HG03045 (cell line): ENCODE measurements at regions not wholly inside any gene's neighbourhood (a gene's known extent, or its start where the extent isn't known, plus 50 kb on each side); places are given as distances from the start of the nearest gene placed in this dataset.
"Not testable (repeated sequence)": the region's sequence is repeated elsewhere in the genome, so short reads cannot be mapped to it uniquely, and the experiment has no call there.

Experiments used
- ATAC-seq: cut with Tn5 transposase; IDR thresholded peaks from one replicate; pipeline ENCODE4 v1.9.1; 2021; ENCODE audit warnings: mild to moderate bottlenecking, moderate library complexity; ENCODE audit not compliant: unreplicated experiment

- ATAC-seq = no peak
Measured at GRCh38 chr5:99088309-99088708, 159.5 kb upstream of the CHD1 start.

- no peak for ATAC-seq
Measured at GRCh38 chr5:99083197-99083596, 154.4 kb upstream of the CHD1 start.

GRCh38 chr5:99081711-99082110, 152.9 kb upstream of the CHD1 start:
- ATAC-seq = no peak

DNA sequence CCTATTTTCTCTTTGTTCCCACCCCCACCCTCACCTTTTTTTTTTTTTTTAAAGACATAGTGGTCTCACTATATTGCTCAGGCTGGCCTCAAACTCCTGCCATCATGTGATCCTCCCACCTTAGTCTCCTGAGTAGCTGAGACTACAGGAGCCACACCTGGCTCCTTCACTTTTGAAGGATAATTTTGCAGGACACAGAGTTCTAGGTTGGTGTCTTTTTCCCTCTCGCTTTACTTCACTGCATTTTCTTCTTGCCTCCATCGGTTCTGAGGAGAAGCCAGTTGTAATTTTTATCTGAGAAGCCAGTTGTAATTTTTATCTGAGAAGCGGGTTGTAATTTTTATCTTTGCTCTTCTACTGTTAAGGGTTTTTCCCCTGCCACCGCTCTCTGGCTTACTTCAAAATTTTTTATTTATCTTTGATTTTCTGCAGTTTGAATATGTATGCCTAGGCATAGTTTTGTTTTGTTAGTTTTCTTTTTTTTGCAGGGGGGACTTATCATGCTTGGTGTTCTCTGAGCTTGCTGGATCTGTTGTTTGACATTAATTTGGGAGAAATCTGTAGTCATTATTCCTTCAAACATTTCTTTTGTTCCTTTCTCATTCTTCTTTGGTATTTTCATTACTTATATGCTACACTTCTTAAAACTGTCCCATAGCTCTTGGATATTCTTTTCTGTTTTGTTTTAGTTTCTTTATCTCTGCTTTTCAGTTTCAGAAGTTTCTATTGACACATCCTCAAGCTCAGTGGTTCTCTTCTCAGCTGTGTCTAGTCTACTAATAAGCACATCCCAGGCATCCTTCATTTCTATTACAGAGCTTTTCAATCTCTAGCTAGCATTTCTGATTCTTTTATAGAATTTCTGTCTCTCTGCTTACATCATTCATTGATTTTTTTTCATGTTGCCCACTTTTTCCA, 148.2 kb upstream of the CHD1 start:
- ATAC-seq = no peak

DNA sequence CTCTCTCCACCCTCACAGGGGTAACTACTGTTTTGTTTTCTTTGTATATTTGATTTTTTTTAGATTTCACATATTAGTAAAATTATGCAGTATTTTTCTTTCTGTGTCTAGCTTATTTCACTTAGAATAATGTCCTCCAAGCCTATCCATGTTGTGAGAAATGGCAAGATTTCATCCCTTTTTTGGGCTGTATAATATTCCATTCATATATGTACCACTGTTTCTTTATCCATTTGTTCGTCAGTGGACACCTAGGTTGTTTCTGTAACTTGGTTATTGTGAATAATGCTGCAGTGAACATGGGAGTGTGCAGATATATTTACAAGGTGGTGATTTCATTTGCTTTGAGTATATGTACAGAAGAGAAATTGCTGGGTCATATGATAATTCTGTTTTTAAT, 144.0 kb upstream of the CHD1 start:
- no peak for ATAC-seq

DNA sequence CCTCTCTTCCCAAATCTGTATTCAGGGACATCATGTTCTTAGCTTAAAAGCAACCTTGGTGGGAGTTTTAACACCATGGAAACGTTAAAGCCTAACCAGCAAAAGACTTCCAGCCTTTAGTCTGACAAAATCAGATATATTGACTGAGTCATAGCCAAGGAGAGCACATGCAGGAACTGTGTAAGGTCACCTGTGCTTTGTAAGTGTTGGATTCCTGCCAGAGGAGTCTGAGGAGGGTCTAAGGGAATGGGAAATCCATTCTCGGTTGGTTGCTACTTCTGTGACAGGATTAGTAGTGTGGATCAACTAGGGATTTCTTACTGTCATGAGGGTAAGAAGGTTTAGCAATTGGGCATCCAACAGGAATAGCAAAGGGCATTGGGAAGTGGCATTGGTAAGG, 142.0 kb upstream of the CHD1 start:
- no peak for ATAC-seq

DNA sequence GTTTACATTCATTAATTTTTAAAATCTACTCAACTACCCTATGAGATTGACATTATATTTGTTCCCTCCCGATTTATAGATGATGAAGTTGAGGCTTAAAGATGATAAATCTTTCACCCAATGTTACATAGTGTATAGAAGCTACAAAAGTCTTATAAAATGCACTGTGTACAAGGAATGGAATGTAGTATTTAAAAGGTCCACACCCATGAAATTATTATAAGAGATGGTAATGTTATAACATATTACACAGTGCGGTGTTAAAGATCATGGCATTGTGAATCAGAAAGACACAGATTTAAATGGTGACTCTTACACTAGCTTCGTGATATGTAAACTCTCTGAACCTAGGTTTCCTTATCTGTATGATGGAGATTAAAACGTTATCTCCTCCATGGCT, 141.6 kb upstream of the CHD1 start:
- no peak for ATAC-seq

DNA sequence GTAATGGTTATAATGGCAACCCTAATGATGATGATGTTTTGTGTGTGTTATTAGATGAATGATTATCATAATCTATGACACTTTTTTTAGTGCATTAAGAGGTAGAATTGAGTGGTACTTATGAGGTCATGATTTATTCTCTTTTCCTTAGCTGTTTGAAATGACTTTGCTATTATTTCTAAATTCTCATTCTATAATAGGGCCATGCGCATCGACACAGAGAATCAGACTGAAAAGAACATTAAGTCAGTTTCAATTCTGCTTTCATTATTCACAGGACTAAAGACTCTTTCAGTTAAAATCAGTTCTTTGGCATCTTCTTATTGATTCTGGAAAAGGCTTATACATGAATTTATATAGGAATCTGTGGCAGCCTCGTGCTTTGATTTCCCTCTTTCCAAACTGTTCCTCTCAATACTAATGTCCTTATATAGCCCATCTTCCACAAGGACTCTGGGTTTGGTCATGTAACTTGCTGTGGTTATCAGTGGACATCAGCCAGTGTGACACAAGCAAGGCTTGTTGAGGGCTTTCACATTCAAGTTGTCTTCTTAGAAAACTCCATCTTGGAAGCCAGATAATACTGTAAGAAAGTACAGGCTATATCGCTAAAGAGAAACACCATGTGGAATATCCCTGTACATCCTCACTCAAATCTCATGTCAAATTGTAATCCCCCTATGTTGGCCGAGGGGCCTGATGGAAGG, 140.3 kb upstream of the CHD1 start:
- peak; percentile 71 for ATAC-seq

- ATAC-seq = no peak
Measured at GRCh38 chr5:99063737-99064136, 134.9 kb upstream of the CHD1 start.

- no peak for ATAC-seq
Measured at GRCh38 chr5:99061711-99062110, 132.9 kb upstream of the CHD1 start.

DNA sequence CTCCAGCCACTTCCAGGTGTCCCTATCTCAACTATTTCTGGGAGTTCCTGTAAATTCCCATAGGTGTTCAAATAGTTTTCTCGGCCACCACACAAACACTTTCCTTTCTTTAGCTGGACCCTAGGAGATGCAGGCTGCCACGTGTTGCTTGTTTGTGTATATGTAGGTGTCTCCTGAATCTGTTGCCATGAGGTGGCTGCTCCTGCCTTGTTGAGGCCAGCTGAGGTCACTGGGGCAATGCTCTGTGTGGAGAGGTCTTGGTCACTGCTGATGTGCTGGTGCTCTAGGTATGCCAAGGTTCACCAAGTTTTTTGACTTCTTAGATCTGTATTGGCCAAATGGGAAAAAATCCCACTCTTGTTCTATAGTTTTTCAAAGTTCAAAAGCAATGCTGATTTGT, 132.5 kb upstream of the CHD1 start:
- ATAC-seq = no peak

DNA sequence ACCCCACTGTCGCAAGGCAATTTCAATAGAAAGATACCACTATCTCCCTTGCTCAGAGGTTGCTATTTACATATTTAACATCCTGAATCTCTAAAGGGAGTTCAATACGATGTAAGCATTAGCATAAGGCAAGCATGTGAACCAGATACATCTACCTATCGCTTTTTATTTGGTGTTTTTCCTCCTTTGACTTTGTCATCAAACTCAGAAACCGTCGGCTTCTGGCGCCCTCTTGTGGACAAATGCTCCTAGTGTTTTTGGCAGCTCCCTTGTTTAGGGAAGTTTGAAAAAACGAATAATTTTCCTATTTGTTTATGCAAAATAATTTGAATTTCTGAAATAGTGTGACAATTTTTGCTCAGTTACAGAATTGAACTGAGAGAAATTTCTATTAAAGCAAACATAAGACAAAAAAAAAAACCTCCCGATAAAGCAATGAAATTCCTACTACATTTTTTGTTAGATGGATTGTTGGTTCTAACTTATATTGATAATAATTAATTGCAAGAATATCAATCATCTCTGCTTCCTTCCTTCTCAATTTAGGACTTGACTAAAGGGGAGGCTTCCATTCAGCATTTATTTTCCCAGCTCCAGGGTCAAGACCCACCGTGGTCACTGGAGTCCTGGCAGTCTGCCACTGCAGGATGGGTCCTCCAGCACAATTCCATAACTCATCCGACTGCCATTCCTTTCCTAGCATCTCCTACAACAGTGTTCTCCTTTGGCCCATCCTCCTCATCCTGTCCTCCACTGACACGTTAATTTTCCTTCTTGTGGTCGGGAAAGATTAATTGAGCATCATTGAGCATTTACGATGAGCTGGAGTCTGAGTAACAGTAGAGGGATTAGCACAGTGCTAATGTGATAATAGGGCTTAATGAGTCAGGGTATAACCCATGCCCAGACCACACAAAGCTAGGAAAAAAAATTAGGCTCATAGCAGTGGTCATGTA, 131.8 kb upstream of the CHD1 start:
- peak; percentile 53 for ATAC-seq

- ATAC-seq = no peak
Measured at GRCh38 chr5:99059685-99060084, 130.9 kb upstream of the CHD1 start.

DNA sequence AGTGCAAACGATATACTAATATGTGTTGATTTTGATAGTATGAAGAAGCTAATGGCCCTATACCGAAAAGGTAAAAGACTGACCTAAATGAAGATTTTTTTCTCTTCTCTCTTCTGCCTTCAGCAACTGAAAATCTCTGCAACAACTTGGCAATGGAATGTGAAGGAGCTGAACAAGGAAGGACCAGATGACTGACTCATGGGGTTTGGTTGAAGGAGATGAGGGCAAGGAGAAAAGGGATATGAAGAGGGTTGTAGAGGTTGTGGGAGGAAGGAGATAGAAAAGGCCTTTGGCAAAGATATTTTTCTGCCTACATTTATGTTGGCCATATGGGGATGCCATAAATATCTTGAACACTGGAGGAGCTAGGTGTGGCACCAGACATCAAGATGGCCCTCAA, 129.7 kb upstream of the CHD1 start:
- no peak for ATAC-seq

GRCh38 chr5:99054972-99055371, 126.2 kb upstream of the CHD1 start:
- no peak for ATAC-seq

DNA sequence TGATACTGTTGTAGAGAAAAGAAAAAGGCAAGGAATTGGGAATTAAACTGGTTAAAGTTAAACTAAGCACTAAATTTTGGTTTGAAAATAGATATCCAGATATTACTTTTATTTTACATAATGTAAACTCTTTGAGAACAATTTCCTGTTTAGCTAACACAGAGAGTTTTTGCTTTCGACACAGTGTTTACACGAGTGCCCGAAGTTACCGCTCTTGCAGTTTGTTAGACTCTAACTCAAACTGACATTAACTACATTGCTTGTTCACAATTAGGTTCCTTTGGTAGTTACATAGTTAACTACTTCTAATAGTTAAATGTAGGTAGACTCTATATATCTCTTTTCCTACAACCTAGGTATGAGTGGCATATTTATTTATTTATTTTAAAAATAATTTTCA, 117.1 kb upstream of the CHD1 start:
- ATAC-seq = no peak

GRCh38 chr5:99043257-99043656, 114.5 kb upstream of the CHD1 start:
- not testable (repeated sequence) for ATAC-seq

DNA sequence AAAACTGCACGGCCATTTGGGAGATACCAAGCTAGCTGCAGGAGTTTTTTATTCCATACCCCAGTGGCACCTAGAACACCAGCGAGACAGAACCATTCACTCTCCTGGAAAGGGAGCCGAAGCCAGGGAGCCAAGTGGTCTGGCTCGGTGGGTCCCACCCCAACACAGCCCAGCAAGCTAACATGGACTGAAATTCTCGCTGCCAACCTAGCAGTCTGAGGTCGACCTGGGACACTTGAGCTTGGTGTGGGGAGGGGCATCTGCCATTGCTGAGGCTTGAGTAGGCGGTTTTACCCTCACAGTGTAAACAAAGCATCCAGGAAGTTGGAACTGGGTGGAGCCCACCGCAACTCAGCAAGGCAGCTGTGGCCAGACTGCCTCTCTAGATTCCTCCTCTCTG, 108.9 kb upstream of the CHD1 start:
- ATAC-seq = no peak

- no peak for ATAC-seq
Measured at GRCh38 chr5:99035942-99036341, 107.1 kb upstream of the CHD1 start.

GRCh38 chr5:99034336-99034735, 105.5 kb upstream of the CHD1 start:
- ATAC-seq = no peak
